T1000 (cell line): ENCODE measurements at regions not wholly inside any gene's neighbourhood (a gene's known extent, or its start where the extent isn't known, plus 50 kb on each side); places are given as distances from the start of the nearest gene placed in this dataset.
"Not testable (repeated sequence)": the region's sequence is repeated elsewhere in the genome, so short reads cannot be mapped to it uniquely, and the experiment has no call there.

ENCODE experiments used
- DNase-seq: peaks from one replicate; lab custom pipeline; 2025; ENCODE audit warnings: mixed read lengths; lab: John Stamatoyannopoulos, UW

DNA sequence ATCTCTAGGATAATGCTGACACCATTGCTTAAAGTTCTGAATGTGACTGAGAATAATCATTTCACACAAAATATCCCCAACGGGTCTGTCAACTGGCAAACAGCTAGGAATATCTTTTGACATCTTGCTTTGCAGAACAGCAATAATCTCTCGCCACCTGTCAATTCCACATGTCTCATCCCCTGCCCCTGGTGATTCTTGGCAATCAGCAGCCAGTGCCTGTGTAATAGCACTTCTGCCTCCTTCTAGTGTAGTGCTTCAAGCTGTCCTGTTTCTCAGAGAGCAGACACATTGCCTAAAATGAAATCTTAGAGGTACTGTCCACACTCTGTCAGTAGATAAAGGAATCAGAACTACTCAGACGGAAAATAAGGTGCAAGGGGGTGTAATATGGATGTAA is 984.4 kb downstream of the LTN1 start:
- not testable (repeated sequence) for DNase-seq

DNA sequence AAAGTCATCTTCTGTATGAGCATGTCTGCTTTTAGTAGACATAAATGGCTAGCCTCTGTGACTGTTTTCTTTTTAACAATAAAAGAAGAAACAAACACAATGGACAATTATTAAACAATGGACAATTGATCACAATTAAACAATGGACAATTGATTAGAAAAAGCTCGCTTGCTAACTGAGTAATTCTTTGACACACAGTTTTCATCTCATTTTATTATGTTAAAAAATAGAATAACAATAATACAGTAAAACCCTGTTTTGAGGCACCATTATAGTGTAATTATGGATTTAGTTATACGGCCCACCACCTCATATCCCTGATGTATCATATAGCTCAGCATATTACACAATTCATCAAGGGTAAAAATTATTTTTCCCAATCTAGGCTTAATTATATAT is 989.0 kb downstream of the LTN1 start:
- not testable (repeated sequence) for DNase-seq

DNA sequence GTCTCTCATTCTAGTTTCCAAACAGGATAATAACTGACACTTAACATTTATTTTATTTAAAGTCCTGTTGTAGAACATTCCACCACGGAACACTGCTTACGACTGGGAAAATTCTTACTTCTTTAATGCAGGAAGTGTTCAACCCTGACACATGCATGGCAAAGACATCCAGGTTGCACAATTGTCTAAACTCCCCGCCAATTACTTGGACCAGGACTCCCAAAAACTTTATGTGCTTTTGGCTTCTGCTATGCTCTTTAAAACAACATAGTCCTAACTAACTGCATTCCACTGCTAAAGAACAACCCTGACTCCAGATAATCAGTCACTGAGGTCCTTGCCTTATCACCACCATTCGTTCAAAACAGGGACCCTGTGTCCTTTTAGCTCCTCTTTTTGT is 995.8 kb downstream of the LTN1 start:
- DNase-seq = not testable (repeated sequence)

DNA sequence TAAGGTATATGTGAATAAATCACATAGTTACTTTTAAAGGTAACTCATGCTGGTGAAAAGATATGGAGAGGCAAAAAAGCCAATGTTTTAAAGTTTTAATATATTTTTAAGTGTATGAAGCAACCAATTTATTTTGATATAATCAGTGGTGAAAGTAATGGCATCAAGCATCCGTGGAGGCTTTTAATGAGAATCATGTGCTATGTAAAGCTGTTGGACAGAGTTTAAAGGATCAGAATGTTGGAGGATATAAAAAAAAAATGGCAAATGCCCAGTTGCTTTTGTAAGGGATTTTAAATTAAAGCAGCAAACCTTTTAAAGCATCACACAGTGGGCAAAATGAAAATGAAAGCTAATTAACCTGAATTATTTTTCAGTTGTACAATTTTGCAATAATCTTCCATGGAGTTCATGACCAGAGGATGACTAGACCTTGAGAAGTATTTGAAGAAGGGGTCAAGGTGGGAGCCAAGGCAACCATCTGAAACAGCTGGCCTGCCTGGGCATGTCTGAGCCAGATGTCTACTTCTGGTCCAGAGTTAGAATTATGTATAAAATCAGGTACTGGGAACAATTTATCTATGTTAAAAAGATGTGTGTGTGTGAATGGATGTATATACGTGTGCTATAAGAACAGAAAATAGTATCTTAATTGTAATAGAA is 1007.9 kb downstream of the LTN1 start:
- DNase-seq = not testable (repeated sequence)

DNA sequence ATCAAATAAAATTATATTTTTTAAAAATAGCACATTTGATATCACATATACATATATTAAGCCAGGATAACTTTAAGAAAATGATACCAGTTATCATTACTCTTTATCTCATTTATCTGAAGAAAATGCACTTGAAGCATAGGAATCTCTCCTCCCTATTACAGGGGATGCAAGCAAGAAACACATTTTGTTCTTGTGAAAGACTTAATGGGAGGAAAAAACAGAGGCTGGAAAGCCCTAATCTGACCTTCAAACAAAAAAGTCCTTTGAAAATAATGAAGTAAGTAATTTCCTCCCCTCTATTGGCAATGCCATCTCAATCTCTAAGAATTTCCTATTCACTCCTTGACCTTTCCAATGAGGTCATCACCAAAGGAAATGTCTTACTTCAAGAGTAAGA is 1012.6 kb upstream of the ADAMTS5 start:
- DNase-seq = not testable (repeated sequence)

DNA sequence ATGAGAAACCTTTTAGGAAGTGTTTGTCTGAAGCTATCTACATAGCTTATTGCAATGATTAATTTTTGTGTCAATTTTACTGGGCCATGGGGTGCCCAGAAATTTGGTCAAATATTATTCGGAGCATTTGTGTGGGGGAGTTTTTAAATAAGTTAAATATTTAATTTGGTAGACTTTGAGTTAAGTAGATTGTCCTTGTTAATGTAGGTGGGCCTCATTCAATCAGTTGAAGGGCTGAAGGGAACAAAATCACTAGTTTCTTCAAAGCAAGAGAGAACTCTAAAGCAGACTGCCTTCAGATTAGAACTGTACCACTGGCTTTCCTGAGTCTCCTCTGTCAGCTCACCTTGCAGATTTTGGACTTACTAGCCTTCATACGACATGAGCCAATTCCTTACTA is 1008.6 kb upstream of the ADAMTS5 start:
- no peak for DNase-seq

DNA sequence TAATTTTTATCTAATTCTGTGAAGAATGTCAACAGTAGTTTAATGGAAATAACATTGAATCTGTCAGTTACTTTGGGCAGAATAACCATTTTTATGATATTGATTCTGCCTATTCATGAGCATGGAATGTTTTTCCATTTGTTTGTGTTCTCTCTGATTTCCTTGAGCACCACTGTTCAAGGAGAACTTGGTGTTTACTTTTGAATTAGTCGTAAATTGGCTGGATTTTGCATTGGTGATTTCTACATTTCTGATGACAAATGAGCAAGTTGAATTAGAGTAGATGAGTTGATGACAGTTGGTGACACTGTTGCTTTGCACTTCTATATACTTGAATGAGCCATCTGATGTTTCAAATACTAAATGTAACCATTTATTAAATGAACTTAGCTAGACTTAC is 1007.3 kb upstream of the ADAMTS5 start:
- DNase-seq = not testable (repeated sequence)

DNA sequence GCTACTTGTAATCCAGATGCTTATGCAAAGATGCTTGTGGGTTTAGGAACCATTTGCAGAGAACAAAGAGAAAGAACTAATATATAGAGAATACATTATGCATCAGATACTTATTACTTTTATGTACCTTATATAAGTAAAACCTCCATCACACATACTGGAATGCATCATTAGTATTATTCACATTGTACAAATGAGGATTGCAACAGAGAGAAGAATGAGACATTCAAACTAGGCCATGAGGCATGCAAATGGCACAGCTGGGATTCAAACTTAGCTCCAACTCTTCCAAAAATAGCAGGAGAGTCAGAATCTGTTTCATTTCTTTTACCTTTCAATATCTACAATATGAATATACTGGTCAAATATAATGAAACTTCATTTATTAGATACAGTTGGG is 1001.4 kb upstream of the ADAMTS5 start:
- DNase-seq = not testable (repeated sequence)

DNA sequence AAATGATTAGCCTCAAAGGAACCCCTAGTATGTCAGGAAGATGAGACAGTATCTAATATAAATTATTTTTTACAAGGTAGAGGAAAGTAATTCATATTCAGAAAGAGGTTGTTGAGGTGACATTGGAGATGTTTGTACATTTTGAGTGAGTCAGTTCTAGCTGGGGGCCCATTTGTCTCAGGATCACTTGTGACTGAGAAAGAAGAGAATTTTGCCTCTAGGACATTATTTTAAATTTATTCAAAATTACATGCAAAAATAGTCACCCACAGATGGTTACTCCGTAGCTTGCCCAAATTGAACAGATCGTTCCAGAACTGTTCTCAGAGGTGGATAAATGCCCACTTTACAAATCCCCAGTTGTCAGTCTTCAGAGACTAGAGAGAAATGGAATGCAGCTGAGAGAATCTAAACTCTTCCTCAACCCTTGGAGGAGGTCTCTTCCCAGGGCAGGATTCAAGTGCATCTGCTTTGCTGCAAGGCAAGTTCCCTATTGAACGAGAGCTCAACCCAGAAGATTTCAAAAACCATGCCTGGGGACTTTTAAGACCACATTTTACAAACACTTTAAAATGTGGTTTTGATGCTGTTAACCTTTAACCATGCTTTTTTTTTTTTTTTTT is 987.8 kb upstream of the ADAMTS5 start:
- DNase-seq = no peak

DNA sequence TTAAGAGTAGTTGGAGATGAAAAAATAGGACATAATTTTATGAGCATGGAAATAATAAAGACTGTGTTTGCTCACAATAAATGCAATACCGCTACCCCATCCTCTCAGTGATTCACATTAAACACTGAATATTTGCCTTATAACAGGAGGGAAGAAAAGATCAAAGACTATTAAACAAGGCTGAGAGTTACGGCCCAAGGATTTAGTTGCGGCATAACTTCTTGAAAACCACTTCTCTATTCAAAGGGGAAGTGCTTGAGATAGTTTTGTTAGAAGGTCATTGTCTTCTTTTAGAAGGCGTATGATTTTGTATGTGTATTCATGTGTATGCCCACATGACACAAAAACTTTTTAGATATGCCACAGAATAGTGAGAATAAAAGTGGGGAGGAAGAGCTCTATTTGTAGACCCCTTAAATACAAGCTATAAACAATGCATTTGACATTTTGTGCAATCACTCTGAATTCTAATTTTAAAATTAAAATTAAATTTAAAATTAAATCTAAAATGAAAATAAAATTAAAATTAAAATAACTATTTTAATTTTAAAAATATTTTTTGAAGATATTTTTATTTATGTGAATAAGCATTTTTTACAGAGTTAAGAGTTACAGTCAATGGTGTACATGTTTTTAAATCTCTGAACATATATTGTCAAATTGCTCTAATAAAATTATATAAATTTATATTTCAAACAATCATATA is 986.6 kb upstream of the ADAMTS5 start:
- DNase-seq = no peak

DNA sequence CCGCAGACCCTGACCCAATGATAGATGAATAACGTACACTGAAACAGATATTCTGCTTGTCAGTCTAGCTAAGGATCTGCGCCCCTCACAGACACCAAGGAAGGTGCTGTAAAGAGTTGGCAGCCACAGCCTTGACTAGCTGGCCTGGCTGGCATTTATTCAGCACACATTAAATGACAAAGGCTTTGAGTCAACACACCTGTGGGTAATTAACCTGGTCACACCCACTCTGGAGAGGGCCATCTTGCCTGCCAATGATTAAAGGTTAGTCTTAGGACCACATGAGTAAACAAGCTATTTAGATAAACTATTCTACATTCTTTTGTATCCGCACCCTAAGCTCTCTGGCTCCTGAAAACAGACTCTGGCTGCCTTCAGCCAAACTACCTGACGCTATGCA is 982.2 kb upstream of the ADAMTS5 start:
- DNase-seq = not testable (repeated sequence)

DNA sequence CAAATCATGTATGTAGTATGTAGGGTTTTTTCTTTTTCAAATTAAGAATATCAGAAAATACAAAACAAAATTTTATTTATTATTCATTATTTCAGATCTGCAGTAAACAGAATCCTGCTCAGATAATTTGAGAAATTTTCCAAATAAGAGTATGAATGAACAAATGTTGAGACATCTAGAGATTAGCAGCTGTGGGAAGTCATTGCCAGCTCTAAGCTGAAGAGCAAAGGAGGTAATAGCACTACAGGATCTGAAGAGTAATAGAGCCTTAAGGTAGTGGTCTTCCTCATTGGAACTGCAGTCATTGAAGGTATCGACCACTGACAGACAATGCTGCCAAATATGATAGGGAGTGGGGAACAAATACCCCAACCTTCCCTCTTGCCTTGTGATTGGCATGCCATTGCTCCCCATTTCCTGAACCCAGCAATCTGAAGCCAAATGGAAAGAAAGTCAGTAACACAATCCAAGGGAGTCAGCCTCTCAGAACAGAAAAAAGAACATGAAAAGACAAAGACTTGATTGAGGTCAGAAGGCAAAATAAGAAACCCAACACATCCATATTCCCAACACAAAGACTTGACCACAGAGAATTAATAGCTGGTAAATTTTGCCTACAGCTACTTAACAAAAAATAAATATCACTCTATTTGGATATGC is 963.4 kb upstream of the ADAMTS5 start:
- not testable (repeated sequence) for DNase-seq

DNA sequence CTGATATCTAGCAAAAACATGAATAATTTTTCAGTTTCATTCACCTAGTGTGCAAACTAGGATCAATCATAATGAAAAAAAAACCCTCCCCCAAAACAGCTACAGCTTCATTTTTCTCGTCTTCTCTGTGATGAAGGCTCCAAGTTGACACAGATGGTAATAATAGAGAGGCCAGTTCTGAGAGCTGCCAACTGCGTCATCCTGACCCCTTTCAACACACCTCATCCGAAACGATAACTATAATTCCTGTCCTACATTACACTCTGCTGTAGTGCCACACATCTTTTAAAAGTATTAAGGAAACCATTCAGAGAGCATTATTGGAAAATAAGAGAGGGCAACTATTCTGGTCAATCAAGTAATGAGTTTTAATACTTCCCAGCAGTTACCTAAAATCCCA is 962.3 kb upstream of the ADAMTS5 start:
- DNase-seq = not testable (repeated sequence)

DNA sequence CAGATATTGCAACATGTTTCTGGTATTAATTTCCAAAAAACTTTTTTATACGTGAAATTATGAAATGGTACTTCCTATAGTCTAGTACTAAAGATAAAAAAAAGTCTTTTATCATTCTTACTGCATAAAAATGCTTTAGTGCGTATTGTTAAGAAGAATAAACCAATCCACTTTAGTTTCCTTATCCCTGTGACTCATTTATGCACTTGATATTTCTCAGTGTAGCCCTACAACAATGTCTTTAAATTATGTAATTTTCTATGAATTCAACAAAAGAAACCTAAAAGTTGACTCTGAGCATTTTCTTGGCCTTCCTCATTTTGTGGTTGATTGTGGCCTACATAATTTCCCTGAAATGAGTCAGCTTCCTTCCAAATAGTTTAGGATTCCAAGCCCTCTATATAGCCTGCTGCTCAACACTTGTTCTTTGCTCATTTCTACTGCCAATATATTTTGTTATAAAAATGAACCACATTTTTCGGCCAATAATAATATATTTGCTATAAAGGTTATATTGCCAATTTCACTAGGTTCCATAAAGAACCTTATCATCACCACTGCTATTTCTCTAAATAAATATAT is 961.7 kb upstream of the ADAMTS5 start:
- peak; percentile 3 for DNase-seq

DNA sequence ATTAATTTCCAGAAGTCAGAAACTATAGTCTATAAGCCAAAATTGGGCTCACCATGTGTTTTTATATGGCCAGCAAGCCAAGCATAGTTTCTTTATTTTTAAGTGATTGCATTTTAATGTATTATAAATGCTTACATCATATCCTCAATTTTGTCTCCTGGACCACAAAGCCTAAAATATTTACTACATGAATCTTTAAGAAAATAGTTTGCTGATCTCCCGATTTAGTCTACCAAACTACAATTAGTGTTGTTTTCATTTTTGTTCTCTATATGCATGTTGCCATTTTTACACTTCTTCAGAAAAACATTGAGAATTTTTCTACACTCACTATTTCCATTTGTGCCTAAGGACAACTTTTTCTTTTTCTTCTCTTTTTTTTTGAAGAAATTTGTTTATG is 954.5 kb upstream of the ADAMTS5 start:
- not testable (repeated sequence) for DNase-seq

DNA sequence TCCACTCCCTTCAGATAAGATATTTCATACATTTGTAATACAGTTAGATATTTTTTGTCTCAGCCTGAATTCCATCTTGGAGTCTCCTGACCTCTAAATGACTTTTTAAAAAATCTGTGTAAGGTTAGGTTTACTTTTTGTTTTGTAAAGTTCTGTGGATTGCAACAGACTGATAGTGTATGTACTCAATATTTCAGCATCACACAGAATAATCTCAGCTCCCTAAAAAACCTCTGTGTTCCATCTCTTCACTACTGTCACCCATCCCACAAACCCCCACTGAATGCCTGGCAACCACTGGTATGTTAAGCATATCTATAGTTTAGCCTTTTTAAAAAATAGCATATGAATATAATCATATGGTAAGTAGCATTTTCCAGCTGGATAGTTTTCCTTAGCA is 951.1 kb upstream of the ADAMTS5 start:
- not testable (repeated sequence) for DNase-seq

DNA sequence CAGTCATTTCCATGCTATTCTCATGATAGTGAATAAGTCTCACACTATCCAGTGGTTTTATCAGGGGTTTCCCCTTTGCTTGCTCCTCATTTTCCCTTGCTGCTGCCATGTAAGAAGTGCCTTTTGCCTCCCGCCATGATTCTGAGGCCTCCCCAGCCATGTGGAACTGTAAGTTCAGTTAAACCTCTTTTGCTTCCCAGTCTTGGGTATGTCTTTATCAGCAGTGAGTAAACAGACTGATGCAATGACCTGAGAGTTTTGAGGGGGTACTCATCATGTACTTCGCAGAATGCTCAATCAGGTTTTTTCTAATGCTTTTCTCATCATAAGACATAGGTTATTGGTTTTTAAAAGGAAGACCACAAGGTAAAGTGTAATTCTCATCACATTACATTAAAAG is 949.4 kb upstream of the ADAMTS5 start:
- DNase-seq = not testable (repeated sequence)

DNA sequence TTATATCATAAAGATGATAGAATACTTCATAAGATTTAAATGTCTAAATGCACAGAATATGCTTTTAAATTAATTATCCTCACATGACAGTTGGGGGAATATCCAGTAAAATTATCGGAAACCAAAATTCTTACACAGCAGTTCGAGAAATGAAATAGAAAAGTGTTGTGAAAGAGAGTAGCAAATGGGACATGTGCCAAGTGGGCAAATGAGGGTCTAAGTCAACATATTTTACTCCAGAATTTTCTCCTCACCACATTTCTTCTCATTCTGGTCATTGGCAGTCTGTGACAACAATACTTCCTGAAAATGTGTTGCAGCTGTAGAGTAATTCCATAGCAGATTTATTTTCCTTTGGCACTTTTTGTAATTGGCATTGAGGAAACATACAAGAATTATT is 945.2 kb upstream of the ADAMTS5 start:
- DNase-seq = not testable (repeated sequence)

DNA sequence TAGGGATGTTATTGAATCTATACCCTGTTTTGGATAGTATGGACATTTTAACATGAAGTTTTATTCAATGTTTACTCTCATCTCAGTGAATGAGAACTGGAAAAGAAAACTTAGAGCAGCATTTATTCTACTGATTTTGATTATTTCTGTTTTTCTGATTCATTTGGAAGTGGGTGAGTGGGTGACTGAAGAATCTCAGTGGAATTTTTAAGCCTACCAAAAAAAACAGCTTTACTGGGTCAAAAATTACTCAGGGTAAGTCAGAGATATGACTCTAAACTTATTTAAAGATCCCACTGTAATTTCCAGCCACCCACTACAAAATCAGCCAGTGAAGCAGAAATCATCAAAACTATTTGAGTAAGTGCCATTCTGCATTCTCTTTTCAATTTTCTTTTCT is 942.6 kb upstream of the ADAMTS5 start:
- DNase-seq = not testable (repeated sequence)

DNA sequence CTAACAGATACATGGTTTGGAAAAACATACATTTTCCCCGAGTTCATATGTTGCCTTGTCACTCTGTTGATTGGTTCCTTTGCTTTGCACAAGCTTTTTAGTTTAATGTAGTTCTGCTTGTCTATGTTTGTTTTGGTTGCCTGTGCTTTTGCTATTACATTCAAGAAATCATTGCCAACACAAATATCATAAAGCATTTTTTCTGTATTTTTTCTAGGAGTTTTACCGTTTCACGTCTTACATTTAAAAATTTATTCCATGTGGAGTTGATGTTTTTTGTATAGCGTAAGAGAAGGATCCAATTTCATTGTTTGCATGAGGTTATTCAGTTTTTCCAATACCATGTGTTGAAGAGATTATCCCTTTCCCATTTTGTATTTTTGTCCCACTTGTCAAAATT is 941.9 kb upstream of the ADAMTS5 start:
- DNase-seq = not testable (repeated sequence)

DNA sequence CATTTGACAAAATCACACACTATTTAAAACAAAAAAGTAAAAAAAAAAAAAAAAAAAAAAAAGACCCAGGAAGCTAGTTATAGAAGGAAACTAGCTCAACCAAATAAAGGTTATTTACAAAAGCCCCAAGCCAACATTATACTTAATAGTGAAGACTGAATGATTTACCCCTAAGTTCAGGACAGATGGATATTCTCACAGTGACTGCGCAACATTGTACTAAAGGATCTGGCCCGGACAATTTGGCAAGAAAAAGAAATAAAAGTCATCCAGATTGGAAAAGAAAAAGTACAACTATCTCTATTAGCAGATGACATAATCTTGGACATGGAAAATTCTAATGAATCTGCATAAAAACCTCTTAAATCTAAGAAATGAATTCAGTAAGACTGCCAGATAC is 936.0 kb upstream of the ADAMTS5 start:
- DNase-seq = not testable (repeated sequence)

DNA sequence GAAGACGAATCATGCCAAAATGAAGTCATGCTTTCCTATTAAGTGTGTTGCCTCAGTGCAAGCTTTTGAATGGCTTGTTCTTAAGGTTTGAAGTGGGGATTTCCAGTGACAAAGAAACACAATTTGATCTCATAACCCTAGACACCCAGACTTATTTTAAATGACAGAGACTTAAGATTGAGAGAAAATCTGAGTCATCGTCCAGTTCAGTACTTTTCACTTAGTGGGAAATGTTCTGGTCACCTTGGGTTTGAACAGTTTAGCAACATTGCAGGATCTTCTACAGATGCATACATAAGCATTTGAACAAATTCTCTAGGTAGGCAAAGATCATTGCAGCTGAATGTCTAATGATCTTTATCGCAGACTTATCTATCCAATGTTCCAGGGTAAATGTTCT is 926.7 kb upstream of the ADAMTS5 start:
- DNase-seq = not testable (repeated sequence)
